VCaP (cell line): ENCODE measurements at regions not wholly inside any gene's neighbourhood (a gene's known extent, or its start where the extent isn't known, plus 50 kb on each side); places are given as distances from the start of the nearest gene placed in this dataset.

ENCODE experiments used
- H3K27ac ChIP-seq: fragments of 450-650 bp; 2 replicates; pipeline ENCODE4 v1.5.1; 2017
- CTCF ChIP-seq: fragments of 450-650 bp; conservative IDR thresholded peaks from 2 replicates; pipeline ENCODE4 v1.5.1; 2017; ENCODE audit warnings: mild to moderate bottlenecking, moderate library complexity

- TF ChIP-seq CTCF: no peak
- H3K27ac ChIP-seq: no peak overlapping the region
Measured at GRCh38 chr20:18922251-18922650, 108.7 kb downstream of the SCP2D1 start.

GRCh38 chr20:18922898-18923297, 109.3 kb downstream of the SCP2D1 start:
- H3K27ac ChIP-seq: no peak overlapping the region
- TF ChIP-seq CTCF: no peak

GRCh38 chr20:18926965-18927364, 113.4 kb downstream of the SCP2D1 start:
- no peak for TF ChIP-seq CTCF
- no peak overlapping the region for H3K27ac ChIP-seq

GRCh38 chr20:18928626-18929025, 115.0 kb downstream of the SCP2D1 start:
- H3K27ac ChIP-seq: no peak overlapping the region
- TF ChIP-seq CTCF: no peak

- no peak overlapping the region for H3K27ac ChIP-seq
- TF ChIP-seq CTCF: no peak
Measured at GRCh38 chr20:18929800-18930199, 116.2 kb downstream of the SCP2D1 start.

- no peak for TF ChIP-seq CTCF
- H3K27ac ChIP-seq: no peak overlapping the region
Measured at GRCh38 chr20:18943542-18943941, 130.0 kb downstream of the SCP2D1 start.

GRCh38 chr20:18956890-18957289, 143.3 kb downstream of the SCP2D1 start:
- TF ChIP-seq CTCF: no peak
- no peak overlapping the region for H3K27ac ChIP-seq

GRCh38 chr20:18957328-18957727, 143.7 kb downstream of the SCP2D1 start:
- H3K27ac ChIP-seq: no peak overlapping the region
- TF ChIP-seq CTCF: no peak
